GM13977 (cell line): ENCODE measurements at regions not wholly inside any gene's neighbourhood (a gene's known extent, or its start where the extent isn't known, plus 50 kb on each side); places are given as distances from the start of the nearest gene placed in this dataset.

Experiments
- DNase-seq: peaks from one replicate; pipeline ENCODE4 v3.0.0; 2012; ENCODE audit warnings: low spot score
- in situ Hi-C: fragments of 300-500 bp; cut with MboI; formaldehyde crosslinking; loops from one replicate; pipeline ENCODE4 v1.12.0; 2022; ENCODE audit warnings: low sequenced_read_pairs, low pct_unique_long_range_greater_than_20kb, mixed read lengths, inconsistent platforms; ENCODE audit not compliant: unreplicated experiment
- TF ChIP-seq, protein P1 (sequence below): IDR thresholded peaks from 2 replicates; pipeline ENCODE4 v1.5.1; 2012; ENCODE audit warnings: mild to moderate bottlenecking, control low read depth; ENCODE audit not compliant: insufficient read depth; ENCODE audit errors: extremely low read depth, missing control alignments

DNA sequence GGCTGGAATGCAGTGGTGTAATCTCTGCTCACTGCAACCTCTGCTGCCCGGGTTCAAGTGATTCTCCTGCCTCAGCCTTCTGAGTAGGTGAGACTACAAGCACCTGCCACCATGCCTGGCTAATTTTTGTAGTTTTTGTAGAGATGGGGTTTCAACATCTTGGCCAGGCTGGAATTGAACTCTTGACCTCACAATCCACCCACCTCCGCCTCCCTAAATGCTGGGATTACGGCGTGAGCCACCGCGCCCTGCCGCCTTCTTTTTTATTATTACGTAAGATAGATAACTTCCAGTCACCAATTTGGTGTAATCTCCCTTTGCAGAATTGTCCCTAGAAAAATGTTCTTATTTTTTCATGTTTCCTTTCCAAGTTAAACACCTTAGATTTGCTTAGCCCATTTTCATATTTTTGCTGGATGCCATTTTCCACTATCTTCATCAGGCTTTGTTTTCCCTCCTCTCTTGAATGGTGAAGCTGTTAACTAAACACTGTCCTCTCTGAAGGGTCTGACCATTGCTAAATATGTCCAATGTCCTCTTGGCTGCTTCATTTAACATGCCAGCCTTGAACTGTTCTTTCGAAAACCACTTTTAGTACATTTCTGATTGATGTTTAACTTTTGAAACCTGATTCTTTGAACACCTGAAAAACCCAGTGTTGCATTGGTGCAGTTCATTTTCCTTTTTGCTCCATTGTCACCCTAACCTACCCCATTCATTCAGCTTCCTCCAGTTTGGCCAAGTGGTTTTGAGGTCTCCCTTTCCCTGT, 135.1 kb upstream of the PIK3R1 start:
- in situ Hi-C loops = no loop called here
- TF ChIP-seq, protein P1, sequence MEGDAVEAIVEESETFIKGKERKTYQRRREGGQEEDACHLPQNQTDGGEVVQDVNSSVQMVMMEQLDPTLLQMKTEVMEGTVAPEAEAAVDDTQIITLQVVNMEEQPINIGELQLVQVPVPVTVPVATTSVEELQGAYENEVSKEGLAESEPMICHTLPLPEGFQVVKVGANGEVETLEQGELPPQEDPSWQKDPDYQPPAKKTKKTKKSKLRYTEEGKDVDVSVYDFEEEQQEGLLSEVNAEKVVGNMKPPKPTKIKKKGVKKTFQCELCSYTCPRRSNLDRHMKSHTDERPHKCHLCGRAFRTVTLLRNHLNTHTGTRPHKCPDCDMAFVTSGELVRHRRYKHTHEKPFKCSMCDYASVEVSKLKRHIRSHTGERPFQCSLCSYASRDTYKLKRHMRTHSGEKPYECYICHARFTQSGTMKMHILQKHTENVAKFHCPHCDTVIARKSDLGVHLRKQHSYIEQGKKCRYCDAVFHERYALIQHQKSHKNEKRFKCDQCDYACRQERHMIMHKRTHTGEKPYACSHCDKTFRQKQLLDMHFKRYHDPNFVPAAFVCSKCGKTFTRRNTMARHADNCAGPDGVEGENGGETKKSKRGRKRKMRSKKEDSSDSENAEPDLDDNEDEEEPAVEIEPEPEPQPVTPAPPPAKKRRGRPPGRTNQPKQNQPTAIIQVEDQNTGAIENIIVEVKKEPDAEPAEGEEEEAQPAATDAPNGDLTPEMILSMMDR = no peak
- DNase-seq = no peak

DNA sequence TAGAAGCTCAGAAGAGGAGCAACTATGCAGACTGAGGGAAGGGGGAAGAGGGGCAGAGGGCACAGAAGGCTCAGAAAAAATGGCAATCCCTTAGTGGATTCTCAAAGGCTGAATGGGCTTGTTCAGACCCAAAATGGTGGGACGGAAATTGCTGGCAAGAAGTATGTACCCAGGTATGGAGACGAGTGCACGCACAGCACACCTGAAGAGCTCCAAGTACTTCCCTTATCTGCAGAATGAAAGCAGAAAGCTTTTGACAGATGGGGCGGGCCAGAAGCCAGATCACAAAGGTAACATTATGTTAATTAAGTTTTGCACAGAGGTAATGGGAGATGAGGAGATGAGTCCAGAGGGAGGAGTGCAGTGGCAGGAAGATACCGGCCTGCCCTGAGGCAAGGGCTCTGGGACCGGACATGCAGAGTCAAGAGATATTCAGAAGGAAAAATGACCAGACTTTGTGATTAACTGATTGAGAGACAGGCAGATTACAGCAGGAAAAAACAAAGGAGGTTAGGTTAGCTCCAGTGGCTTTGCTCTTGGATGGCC, 138.1 kb upstream of the PIK3R1 start:
- in situ Hi-C loops = no loop called here
- TF ChIP-seq, protein P1 = no peak
- DNase-seq = no peak

DNA sequence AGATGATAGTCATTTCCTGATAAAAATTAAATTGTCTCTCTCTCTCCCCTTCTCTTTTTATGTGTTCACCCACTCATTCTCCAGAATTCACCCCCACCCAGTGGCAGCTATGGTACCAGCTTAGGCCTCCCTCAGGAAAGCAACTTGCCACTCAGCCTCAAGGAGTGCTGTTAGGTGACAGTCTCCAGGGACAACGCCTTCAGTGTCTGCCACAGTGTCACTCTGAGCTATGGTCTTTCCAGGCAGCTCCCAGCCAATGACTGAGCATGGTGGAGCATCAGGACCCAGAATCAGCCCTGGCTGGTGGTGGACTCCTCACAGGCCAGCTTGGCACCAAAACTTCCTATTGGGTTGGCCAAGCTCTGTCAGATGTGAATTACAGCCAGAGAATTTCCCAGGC, 140.9 kb upstream of the PIK3R1 start:
- TF ChIP-seq, protein P1 = no peak
- no peak for DNase-seq
- in situ Hi-C loops = no loop called here

DNA sequence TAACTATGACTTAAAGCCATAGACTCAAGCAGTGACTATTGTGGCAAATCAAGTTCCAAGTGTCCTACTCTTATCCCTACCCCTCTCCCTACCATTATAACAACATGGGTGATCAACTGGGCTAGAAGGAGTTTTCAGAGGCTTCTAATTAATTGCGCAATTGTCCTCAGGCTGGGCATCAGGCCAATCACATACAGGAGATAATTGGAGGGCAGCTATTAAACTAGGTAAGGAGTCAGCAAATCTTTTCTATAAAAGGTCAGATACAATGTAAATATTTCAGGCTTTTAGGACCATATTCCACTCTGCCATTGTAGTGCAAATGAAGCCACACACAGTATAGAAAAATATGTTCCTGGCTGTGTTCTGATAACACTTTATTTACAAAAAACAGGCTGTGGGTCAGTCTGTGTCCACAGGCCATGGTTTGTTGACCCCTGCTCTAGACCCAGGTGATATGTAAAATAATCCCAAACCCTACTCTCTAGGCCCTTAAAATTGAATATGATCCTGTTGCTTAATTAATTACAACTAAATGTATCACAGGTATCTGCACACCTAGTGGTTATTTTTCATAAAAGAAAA, 141.4 kb upstream of the PIK3R1 start:
- DNase-seq = no peak
- TF ChIP-seq, protein P1 = no peak
- in situ Hi-C loops = no loop called here

DNA sequence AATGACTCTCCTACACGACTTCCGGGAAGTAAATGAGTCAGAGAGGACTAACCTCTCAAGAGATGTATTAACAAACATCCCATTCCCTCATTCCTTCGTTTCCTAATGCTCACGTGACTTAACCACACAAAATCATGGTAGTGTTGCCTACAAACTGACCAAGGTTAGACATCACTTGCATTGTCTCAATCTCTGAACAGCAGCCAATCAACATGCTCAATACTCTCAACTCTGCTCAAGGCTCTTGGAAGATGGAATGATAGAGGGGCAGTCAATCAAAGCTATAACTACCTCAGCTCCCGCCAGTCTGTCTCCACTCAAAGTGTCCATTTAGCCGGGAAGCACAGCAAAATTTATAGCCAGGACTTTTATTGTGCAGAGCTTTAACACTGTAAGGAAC, 143.8 kb upstream of the PIK3R1 start:
- no peak for DNase-seq
- TF ChIP-seq, protein P1 = no peak
- in situ Hi-C loops = no loop called here

DNA sequence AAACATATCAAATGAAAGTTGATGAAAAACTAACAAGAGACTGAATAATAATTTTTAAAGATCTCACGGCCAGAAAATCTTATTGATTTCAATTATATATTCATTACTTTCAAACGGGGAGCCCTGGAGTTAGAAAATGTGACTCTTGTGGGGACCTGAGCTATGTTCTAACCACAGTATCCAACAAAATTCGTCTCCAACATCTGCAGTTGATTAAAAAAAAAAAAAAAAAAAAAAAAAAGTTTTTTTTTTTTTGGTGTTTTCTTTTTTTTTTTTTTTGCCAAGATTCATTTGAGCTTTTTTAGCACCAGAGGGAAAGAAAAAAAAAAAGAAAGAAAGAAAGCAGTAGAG, 144.3 kb upstream of the PIK3R1 start:
- no peak for DNase-seq
- TF ChIP-seq, protein P1 = no peak
- in situ Hi-C loops = no loop called here
